ENCODE measurements at regions not wholly inside any gene's neighbourhood (a gene's known extent, or its start where the extent isn't known, plus 50 kb on each side); places are given as distances from the start of the nearest gene placed in this dataset.
"Not testable (repeated sequence)": the region's sequence is repeated elsewhere in the genome, so short reads cannot be mapped to it uniquely, and the experiment has no call there.

- Mint-ChIP-seq H3K9me3 (peaks cover 16% of the 10 kb centered on the region in 2 donors), H3K4me3 (no peak overlapping the region), H3K36me3 (ENCODE audit: insufficient read depth in 2 of 2) (no peaks in the 10 kb centered on the region), H3K4me1 (ENCODE audit: low read depth) (no peaks in the 10 kb centered on the region), H3K27ac (no peak overlapping the region), H3K27me3 (ENCODE audit: low read depth) (no peaks in the 10 kb centered on the region)
- ATAC-seq (replicated peaks in 1 of 2): no peak
- DNase-seq: no peak
Measured at GRCh38 chr2:21887881-21888280, 764.1 kb downstream of the TDRD15 start.

- Mint-ChIP-seq H3K4me3 (no peak overlapping the region), H3K27ac (no peak overlapping the region), H3K36me3 (ENCODE audit: insufficient read depth in 2 of 2) (no peaks in the 10 kb centered on the region), H3K9me3 (peaks cover 11% of the 10 kb centered on the region in 2 donors), H3K27me3 (ENCODE audit: low read depth) (no peaks in the 10 kb centered on the region), H3K4me1 (ENCODE audit: low read depth) (no peaks in the 10 kb centered on the region)
- no peak for ATAC-seq (replicated peaks in 1 of 2)
- no peak for DNase-seq
Measured at GRCh38 chr2:21890041-21890440, 766.3 kb downstream of the TDRD15 start.

GRCh38 chr2:21890716-21891115 lies 766.9 kb downstream of the TDRD15 start:
- Mint-ChIP-seq H3K27ac (no peak overlapping the region), H3K27me3 (ENCODE audit: low read depth) (no peaks in the 10 kb centered on the region), H3K4me3 (no peak overlapping the region), H3K4me1 (ENCODE audit: low read depth) (no peaks in the 10 kb centered on the region), H3K9me3 (peaks cover 9 to 11% of the 10 kb centered on the region in 2 donors), H3K36me3 (ENCODE audit: insufficient read depth in 2 of 2) (no peaks in the 10 kb centered on the region)
- DNase-seq: no peak
- no peak for ATAC-seq (replicated peaks in 1 of 2)

- no peak for ATAC-seq (replicated peaks in 1 of 2)
- no peaks in the 10 kb centered on the region for H3K4me1 Mint-ChIP-seq (ENCODE audit: low read depth)
- no peak for DNase-seq
- H3K36me3 Mint-ChIP-seq (ENCODE audit: insufficient read depth in 2 of 2): no peaks in the 10 kb centered on the region
- H3K9me3 Mint-ChIP-seq: peaks cover 7 to 11% of the 10 kb centered on the region in 2 donors
- H3K4me3 Mint-ChIP-seq: no peak overlapping the region
- H3K27me3 Mint-ChIP-seq (ENCODE audit: low read depth): no peaks in the 10 kb centered on the region
- H3K27ac Mint-ChIP-seq: no peak overlapping the region
Measured at GRCh38 chr2:21891191-21891590, 767.4 kb downstream of the TDRD15 start.

GRCh38 chr2:21892140-21892539 lies 768.4 kb downstream of the TDRD15 start:
- no peak overlapping the region for H3K4me3 Mint-ChIP-seq

GRCh38 chr2:21895200-21895599 lies 771.4 kb downstream of the TDRD15 start:
- no peak for ATAC-seq (replicated peaks in 1 of 2)
- peaks cover 2 to 4% of the 10 kb centered on the region in 2 donors for H3K9me3 Mint-ChIP-seq
- H3K27ac Mint-ChIP-seq: no peak overlapping the region
- H3K4me3 Mint-ChIP-seq: no peak overlapping the region
- no peaks in the 10 kb centered on the region for H3K4me1 Mint-ChIP-seq (ENCODE audit: low read depth)
- H3K27me3 Mint-ChIP-seq (ENCODE audit: low read depth): no peaks in the 10 kb centered on the region
- DNase-seq: no peak
- H3K36me3 Mint-ChIP-seq (ENCODE audit: insufficient read depth in 2 of 2): no peaks in the 10 kb centered on the region

More at GRCh38 chr2:21892140-21892539, 768.4 kb downstream of the TDRD15 start:
- H3K36me3 Mint-ChIP-seq (ENCODE audit: insufficient read depth in 2 of 2): no peaks in the 10 kb centered on the region
- peaks cover 0 to 6% of the 10 kb centered on the region in 2 donors for H3K9me3 Mint-ChIP-seq
- H3K27me3 Mint-ChIP-seq (ENCODE audit: low read depth): no peaks in the 10 kb centered on the region
- ATAC-seq (replicated peaks in 1 of 2): no peak
- no peaks in the 10 kb centered on the region for H3K4me1 Mint-ChIP-seq (ENCODE audit: low read depth)
- no peak for DNase-seq
- no peak overlapping the region for H3K27ac Mint-ChIP-seq

GRCh38 chr2:21908712-21909380 lies 785.1 kb downstream of the TDRD15 start:
- ATAC-seq (replicated peaks in 1 of 2); H3K36me3 Mint-ChIP-seq (ENCODE audit: insufficient read depth in 2 of 2); DNase-seq; H3K4me1 Mint-ChIP-seq (ENCODE audit: low read depth); H3K27me3 Mint-ChIP-seq (ENCODE audit: low read depth); H3K9me3 Mint-ChIP-seq; H3K27ac Mint-ChIP-seq; H3K4me3 Mint-ChIP-seq: not testable (repeated sequence)

GRCh38 chr2:21910832-21911507 lies 787.2 kb downstream of the TDRD15 start:
- peaks cover 8 to 9% of the 10 kb centered on the region in 2 donors for H3K9me3 Mint-ChIP-seq
- no peaks in the 10 kb centered on the region for H3K27me3 Mint-ChIP-seq (ENCODE audit: low read depth)
- peaks cover 0 to 2% of the 10 kb centered on the region in 2 donors for H3K36me3 Mint-ChIP-seq (ENCODE audit: insufficient read depth in 2 of 2)
- ATAC-seq (replicated peaks in 1 of 2) (no peak), DNase-seq (no peak)
- H3K27ac Mint-ChIP-seq: no peak overlapping the region
- no peaks in the 10 kb centered on the region for H3K4me1 Mint-ChIP-seq (ENCODE audit: low read depth)
- H3K4me3 Mint-ChIP-seq: no peak overlapping the region

- H3K27me3 Mint-ChIP-seq (ENCODE audit: low read depth): no peaks in the 10 kb centered on the region
- no peak overlapping the region for H3K4me3 Mint-ChIP-seq
- peaks cover 0 to 2% of the 10 kb centered on the region in 2 donors for H3K36me3 Mint-ChIP-seq (ENCODE audit: insufficient read depth in 2 of 2)
- H3K27ac Mint-ChIP-seq: no peak overlapping the region
- ATAC-seq (replicated peaks in 1 of 2) (no peak), DNase-seq (no peak)
- peaks cover 8 to 9% of the 10 kb centered on the region in 2 donors for H3K9me3 Mint-ChIP-seq
- no peaks in the 10 kb centered on the region for H3K4me1 Mint-ChIP-seq (ENCODE audit: low read depth)
Measured at GRCh38 chr2:21912405-21912804, 788.6 kb downstream of the TDRD15 start.

- DNase-seq (no peak), ATAC-seq (replicated peaks in 1 of 2) (no peak)
- no peaks in the 10 kb centered on the region for H3K36me3 Mint-ChIP-seq (ENCODE audit: insufficient read depth in 2 of 2)
- H3K27ac Mint-ChIP-seq: no peak overlapping the region
- H3K27me3 Mint-ChIP-seq (ENCODE audit: low read depth): no peaks in the 10 kb centered on the region
- H3K4me1 Mint-ChIP-seq (ENCODE audit: low read depth): no peaks in the 10 kb centered on the region
- H3K4me3 Mint-ChIP-seq: no peak overlapping the region
- peaks cover 7 to 9% of the 10 kb centered on the region in 2 donors for H3K9me3 Mint-ChIP-seq
Measured at GRCh38 chr2:21915201-21915600, 791.4 kb downstream of the TDRD15 start.

GRCh38 chr2:21916934-21917522 lies 793.3 kb downstream of the TDRD15 start:
- Mint-ChIP-seq H3K27me3 (ENCODE audit: low read depth) (no peaks in the 10 kb centered on the region), H3K36me3 (ENCODE audit: insufficient read depth in 2 of 2) (no peaks in the 10 kb centered on the region), H3K4me3 (no peak overlapping the region), H3K27ac (no peak overlapping the region), H3K4me1 (ENCODE audit: low read depth) (no peaks in the 10 kb centered on the region), H3K9me3 (peaks cover 5% of the 10 kb centered on the region in 2 donors)
- DNase-seq (no peak), ATAC-seq (replicated peaks in 1 of 2) (no peak)

GRCh38 chr2:21920721-21921120 lies 797.0 kb downstream of the TDRD15 start:
- ATAC-seq (replicated peaks in 1 of 2): no peak
- Mint-ChIP-seq H3K4me1 (ENCODE audit: low read depth) (no peaks in the 10 kb centered on the region), H3K27me3 (ENCODE audit: low read depth) (no peaks in the 10 kb centered on the region), H3K9me3 (peaks cover 6 to 10% of the 10 kb centered on the region in 2 donors), H3K36me3 (ENCODE audit: insufficient read depth in 2 of 2) (no peaks in the 10 kb centered on the region), H3K27ac (no peak overlapping the region), H3K4me3 (no peak overlapping the region)
- DNase-seq: no peak

GRCh38 chr2:21924640-21925285 lies 801.0 kb downstream of the TDRD15 start:
- H3K27ac Mint-ChIP-seq: no peak overlapping the region
- H3K4me3 Mint-ChIP-seq: no peak overlapping the region
- H3K36me3 Mint-ChIP-seq (ENCODE audit: insufficient read depth in 2 of 2): no peaks in the 10 kb centered on the region
- ATAC-seq (replicated peaks in 1 of 2) (no peak), DNase-seq (no peak)
- H3K27me3 Mint-ChIP-seq (ENCODE audit: low read depth): no peaks in the 10 kb centered on the region
- no peaks in the 10 kb centered on the region for H3K4me1 Mint-ChIP-seq (ENCODE audit: low read depth)
- H3K9me3 Mint-ChIP-seq: peaks cover 9% of the 10 kb centered on the region in 2 donors

Data from activated T-cell treated with anti-CD3 and anti-CD28 coated beads, Interleukin-2, amount 50 U/mL, for 72 hours (primary cell).